ENCODE measurements at regions not wholly inside any gene's neighbourhood (a gene's known extent, or its start where the extent isn't known, plus 50 kb on each side); places are given as distances from the start of the nearest gene placed in this dataset.
"Not testable (repeated sequence)": the region's sequence is repeated elsewhere in the genome, so short reads cannot be mapped to it uniquely, and the experiment has no call there.

GRCh38 chr2:156935616-156936015 is 321.9 kb upstream of the GALNT5 start:
- peak; percentile 13 for DNase-seq

GRCh38 chr2:156937430-156937829 is 320.1 kb upstream of the GALNT5 start:
- DNase-seq: no peak

- no peak for DNase-seq
These were observed 312.6 kb upstream of the GALNT5 start for GRCh38 chr2:156944871-156945270.

- no peak for DNase-seq
These were observed 310.2 kb upstream of the GALNT5 start for GRCh38 chr2:156947261-156947660.

- no peak for DNase-seq
These were observed 301.8 kb upstream of the GALNT5 start for GRCh38 chr2:156955701-156956100.

GRCh38 chr2:156956161-156956560 is 301.3 kb upstream of the GALNT5 start:
- no peak for DNase-seq

GRCh38 chr2:156958374-156958773 is 299.1 kb upstream of the GALNT5 start:
- DNase-seq: no peak

GRCh38 chr2:156959481-156959880 is 298.0 kb upstream of the GALNT5 start:
- DNase-seq: no peak

- no peak for DNase-seq
These were observed 274.9 kb upstream of the GALNT5 start for GRCh38 chr2:156982615-156983014.

- no peak for DNase-seq
These were observed 271.0 kb upstream of the GALNT5 start for GRCh38 chr2:156986339-156986988.

GRCh38 chr2:156999661-157000060 is 257.8 kb upstream of the GALNT5 start:
- DNase-seq: no peak

GRCh38 chr2:157004789-157005188 is 252.7 kb upstream of the GALNT5 start:
- no peak for DNase-seq

GRCh38 chr2:157015015-157015575 is 242.4 kb upstream of the GALNT5 start:
- no peak for DNase-seq

GRCh38 chr2:157023264-157023663 is 234.2 kb upstream of the GALNT5 start:
- DNase-seq: not testable (repeated sequence)

GRCh38 chr2:157024129-157024528 is 233.4 kb upstream of the GALNT5 start:
- DNase-seq: no peak

GRCh38 chr2:157032017-157032416 is 225.5 kb upstream of the GALNT5 start:
- no peak for DNase-seq

- DNase-seq: no peak
These were observed 220.8 kb upstream of the GALNT5 start for GRCh38 chr2:157036726-157037125.

- no peak for DNase-seq
These were observed 213.7 kb upstream of the GALNT5 start for GRCh38 chr2:157043786-157044185.

- DNase-seq: no peak
These were observed 211.1 kb upstream of the GALNT5 start for GRCh38 chr2:157046396-157046795.

- no peak for DNase-seq
These were observed 204.8 kb upstream of the GALNT5 start for GRCh38 chr2:157052685-157053224.

- no peak for DNase-seq
These were observed 203.6 kb upstream of the GALNT5 start for GRCh38 chr2:157053876-157054275.

GRCh38 chr2:157055660-157056199 is 201.8 kb upstream of the GALNT5 start:
- no peak for DNase-seq

GRCh38 chr2:157056200-157056676 is 201.3 kb upstream of the GALNT5 start:
- DNase-seq: no peak

GRCh38 chr2:157058161-157058560 is 199.3 kb upstream of the GALNT5 start:
- no peak for DNase-seq

All from left kidney (tissue), 1 donor.